Stimulated activated CD8-positive, alpha-beta memory T cell treated with anti-CD3 and anti-CD28 coated beads, Interleukin-15, amount 100 ng/mL, for 1 hour (primary cell): ENCODE measurements at regions not wholly inside any gene's neighbourhood (a gene's known extent, or its start where the extent isn't known, plus 50 kb on each side); places are given as distances from the start of the nearest gene placed in this dataset.
"Not testable (repeated sequence)": the region's sequence is repeated elsewhere in the genome, so short reads cannot be mapped to it uniquely, and the experiment has no call there.

Source experiments
- DNase-seq: peaks from one replicate; pipeline ENCODE4 v3.0.0-alpha.2; 2020; ENCODE audit warnings: low read depth

DNA sequence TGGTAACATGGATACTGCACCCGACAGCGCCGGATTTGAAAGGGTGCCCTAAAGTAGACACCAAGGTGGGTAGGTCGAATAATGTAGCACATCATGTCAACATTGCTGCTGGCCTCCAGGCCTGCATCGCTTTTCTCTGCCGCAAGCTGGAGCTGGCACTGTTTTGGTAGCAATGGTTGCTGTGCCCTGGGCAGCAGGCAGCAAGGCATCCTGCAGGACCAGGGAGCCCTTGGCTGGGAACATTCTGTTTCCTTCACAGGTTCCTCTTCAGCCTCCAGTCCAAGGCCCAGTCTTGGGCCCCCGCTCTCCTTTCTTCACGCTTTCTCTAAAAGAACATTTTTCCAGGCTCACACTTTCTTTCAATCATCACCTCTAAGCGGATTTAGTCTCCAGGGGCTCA is 365.8 kb upstream of the JARID2 start:
- no peak for DNase-seq

DNA sequence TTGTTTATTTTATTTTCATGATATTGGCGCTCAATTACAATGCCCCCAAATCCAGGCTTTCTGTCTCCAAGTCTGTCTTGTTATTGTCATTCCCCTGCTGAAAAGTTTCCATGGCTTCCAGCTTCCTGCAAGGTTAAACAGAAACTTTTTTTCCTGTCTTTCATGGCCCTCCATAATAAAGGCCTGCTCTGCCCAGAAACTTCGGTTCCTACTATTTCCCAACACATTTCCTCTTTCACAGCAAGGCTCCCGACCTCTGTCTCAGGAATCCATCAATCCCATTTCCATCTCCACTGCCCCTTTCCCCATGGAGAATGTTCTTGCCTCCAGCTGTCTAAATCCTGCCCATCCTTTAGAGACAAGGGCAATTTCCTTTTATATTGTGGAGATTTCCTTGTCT is 365.2 kb upstream of the JARID2 start:
- DNase-seq: no peak

DNA sequence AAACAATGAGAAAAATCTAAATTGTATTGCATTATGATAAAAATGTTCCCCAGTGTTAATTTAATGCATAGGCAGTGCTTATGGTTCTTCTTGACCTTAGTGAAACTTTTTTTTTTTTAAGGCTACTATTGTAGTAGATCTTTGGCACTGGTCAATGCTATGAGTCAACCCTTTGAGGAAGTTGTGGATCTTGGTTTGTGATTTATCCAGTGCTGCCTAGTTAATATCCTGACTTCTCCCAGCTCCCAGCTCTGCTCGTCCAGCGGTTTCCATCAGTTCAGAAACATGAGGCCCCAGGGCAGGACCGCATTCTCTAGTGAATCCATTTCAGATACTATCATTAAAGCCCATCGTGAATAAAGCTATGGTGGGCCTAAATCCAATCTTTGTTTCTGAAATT is 364.5 kb upstream of the JARID2 start:
- DNase-seq: no peak

DNA sequence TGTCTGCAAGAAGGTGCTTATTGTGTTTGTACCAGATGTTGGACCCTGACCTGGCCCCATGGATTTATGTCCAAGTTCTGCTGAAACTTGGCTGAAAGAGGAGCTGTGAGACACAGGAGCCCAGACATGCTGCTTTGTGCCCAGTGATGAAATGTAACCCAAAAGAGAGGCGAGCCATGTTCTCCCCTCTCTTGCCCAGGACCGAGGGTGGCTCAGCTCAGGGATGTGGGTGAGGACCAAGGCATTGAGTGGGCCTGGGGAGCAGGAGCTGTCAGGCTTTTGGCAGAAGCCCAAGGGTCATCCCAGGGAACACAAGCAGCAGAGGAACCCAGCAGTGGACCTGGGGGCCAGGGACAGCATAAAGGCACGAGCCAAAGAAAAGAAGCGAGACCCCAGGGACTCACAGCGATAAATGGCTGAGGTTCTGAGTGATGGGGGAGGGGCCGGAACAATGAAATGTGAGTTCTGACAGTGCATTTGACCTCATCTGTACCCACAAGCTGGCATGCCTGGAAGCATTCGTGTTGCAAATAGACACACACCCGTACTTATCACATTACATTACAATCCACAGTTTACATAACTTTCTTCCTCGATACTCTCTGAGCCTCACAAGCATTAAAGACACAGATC is 363.4 kb upstream of the JARID2 start:
- no peak for DNase-seq

DNA sequence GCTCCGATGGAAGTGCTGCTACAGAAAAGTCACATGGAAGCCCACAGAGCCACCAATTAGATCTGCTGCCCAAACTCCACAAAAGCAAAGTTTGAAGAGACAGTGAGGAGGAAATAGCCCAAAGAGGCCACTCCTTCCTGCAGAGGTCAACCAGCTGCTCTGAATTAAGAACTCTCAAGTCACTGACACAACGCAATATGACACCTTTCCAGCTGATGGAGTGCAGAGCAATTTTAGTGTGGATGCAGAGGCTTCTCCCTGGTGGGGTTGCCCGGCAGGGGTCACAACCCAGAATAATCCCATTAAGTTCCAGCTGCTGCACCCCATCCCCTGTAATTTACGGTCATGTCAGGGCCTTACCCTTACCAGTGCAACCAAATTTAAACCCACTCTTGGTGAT is 361.9 kb upstream of the JARID2 start:
- no peak for DNase-seq

DNA sequence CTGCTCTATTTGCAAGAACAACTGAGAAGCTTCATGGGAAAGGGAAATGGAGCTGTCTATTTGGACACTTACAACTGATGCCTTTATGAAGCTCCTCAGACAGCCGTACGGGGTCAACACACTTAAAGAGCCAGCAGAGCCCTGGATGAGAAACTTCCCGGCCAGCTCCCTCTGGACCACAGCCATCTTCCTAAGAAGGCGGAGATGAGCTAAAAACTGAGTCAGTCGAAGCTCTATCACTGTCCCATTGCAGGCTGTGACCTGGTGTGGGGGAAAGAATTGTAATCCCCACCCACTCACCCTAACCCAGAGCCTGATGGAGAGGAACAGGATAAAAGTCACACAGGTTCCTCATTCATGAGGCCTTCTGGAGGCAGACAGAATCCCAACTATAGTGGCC is 360.4 kb upstream of the JARID2 start:
- DNase-seq: no peak

DNA sequence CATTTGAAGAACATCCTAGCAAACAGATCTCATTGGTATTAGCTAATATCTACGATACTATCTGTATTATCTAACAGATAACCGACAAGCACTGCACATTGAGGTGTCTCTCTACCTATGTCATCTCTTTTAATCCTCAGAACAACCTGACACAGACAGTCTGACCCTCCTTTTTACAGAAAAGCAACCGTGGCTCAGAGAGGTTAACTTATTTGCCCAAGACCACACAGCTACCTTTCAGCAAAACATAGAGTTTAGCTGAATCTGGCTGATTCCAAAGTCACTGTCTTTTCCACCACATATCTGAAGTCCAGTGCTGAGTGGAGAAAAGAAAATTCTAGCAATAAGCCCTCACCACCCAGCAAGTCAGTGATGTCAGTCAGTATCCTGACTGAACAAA is 358.7 kb upstream of the JARID2 start:
- DNase-seq: no peak

DNA sequence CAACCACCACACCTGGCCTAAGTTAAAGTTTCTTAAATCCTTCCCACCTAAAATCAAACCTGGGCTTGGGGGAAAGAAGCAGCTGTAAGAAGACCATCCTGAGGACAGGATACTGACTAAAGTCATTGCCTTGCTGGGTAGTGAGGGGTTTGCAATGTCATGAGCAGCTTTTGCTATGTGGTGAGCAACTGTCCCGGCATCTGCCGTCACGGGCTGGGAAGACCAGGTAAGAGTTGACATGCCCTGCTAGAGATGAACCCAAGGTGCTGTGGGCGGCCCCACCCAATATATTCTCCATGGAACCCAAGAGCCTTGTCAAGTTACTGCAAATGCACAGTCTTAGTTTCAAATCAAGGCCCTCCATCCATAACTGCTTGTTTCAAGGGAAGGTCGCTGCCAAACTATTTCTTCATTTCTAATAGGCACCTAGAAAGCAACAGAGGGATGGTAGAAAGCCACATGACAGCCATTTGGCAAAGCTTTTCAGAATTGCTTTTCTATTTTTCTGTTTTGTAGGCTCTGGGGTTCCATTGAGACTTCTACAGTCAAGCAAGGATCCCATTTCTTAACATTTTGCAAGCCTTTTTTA is 357.8 kb upstream of the JARID2 start:
- DNase-seq: no peak

DNA sequence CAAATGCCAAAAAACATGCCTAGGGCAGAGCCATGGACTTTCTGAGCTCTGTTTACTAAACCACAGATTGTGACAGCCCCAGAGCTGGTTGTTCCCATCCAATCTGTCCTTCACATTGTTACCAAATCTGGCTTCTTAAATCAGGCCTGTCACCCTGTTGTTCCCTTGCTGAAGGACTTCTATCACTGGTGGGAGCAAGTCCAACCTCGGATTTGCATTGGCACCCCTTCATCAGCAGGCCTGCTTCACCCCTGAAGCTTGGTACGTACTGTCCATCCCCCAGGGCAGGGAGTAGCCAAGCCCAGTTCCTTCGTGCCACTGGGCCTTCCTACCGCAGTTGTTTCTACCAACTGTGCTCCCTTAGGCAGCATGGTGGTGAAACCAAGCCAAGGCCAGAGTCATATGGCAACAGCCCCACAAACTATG is 357.3 kb upstream of the JARID2 start:
- no peak for DNase-seq

DNA sequence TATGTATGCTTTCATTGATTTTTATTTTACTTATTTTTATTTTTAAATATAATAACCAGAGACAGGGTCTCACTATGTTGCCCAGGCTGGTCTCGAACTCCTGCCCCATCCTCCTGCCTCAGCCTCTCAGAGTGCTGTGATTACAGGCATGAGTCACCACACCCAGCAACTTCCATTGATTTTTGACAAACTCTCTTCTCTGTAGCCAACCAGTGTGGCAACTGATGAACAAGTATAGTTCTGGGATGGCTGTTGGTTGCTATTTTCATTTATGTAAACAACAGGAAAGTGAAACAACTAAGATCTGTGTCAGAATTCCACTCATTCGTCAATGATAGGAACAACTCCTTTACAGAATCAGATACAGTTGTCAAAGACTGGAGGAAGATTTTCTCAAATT is 356.7 kb upstream of the JARID2 start:
- no peak for DNase-seq

DNA sequence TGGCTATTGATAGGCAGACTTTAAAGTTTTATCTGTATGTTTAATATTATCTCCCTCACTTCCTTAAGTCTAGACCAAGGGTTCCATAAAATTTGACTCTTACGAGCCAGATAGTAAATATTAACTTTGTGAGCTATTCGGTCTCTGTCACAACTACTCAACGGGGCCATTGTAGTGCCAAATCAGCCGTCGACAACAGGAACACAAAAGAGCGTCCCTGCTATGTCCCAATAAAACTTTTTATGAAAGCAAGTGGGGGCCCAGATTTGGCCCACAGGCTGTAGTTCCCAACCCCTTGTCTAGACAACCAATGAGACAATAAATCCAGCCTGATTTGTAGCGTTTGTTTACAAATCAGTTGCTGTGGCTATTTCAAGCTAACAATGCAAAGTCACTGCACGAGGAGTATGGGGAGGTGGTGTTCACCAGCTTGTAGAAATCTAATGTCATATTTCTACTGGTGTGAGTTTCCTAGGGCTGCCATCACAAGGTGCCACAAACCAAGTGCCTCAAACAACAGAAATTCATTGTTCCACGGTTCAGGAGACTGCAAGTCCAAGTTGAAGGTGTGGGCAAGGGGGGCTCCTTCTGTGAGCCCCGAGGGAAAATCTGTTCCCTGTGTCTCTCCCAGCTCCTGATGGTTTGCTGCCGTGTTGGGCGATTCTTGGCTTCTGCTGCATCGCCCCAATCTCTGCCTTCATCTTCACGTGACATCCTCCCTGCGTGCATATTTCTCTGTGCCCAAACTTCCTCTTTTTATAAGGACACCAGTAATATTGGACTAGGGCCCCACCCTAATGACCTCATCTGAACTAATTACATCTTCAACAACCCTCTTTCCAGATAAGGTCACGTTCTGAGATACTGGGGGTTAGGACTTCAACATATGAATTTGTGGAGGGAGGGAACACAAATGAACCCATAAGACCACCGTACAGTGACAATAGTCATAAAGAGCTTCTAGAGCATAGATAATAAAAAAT is 356.0 kb upstream of the JARID2 start:
- no peak for DNase-seq

DNA sequence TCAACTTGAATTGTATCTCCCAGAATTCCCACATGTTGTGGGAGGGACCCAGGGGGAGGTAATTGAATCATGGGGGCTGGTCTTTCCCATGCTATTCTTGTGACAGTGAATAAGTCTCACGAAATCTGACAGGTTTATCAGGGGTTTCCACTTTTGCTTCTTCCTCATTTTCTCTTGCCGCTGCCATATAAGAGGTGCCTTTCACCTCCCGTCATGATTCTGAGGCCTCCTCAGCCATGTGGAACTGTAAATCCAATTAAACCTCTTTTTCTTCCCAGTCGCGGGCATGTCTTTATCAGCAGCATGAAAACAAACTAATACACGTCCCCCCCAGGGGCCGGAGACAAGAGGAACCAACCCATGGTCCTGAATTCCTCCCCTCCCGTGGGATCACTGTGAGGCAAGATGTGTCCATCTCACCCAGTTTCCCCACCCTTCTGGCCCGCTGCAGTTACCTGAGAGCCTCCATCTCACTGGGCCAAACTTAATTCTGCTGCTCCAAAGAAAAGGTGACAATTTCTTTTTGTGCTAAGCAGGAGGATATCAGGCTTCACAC is 354.0 kb upstream of the JARID2 start:
- DNase-seq: not testable (repeated sequence)

DNA sequence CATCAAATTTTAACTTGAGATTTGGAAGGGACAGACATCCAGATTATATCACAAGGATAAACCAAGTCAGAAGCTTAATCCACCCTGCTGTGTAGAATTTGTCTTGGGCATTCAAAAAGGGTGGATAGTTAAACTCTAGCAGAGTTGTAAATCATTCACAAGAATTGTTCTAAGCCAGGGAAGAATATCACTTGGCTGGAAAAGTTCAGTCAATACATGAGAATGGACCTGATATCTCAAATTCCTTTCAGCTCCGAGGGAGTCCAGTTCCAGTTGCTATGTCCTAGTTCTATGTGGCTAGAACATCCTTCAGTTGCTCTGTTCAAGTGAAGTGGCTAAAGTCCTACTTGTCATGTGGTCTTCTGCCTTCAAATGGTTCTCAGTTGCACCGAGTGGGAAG is 351.8 kb upstream of the JARID2 start:
- DNase-seq: no peak

DNA sequence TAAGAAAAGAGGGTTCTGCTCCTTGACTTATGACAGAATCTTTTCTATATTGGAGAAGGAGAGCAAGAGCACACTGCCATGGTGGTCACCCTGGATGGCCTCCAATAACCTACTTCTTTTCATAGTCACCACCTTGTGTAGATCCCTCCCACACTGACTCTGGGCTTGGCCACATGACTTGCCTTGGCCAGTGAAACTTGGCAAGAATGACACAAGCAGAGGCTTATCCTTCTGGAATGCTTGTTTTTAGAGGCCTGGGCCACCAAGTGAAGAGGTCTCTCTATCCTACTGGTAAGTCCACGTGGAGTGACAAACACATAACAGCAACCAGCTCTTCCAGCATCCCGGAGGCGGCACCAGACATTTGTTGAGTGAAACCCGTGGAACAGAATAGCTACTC is 349.4 kb upstream of the JARID2 start:
- DNase-seq: no peak

DNA sequence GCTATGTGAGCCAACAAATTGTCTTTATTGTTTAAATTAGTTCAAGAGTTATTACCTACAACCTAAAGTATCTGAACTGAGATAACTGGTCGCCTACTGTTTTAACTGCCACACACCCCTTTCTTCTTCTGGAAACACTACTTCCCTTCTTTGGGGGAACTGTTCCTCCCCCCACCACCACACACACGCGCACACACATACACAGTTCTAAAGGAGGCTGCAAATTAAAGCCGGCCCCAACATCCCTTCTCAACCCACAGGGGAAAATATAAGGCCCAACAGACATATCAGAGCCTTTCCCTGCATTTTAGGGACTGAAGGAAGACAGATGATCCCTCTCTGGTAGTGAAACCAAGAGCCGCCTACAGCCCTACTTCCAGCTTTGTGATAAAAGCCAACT is 348.0 kb upstream of the JARID2 start:
- no peak for DNase-seq

DNA sequence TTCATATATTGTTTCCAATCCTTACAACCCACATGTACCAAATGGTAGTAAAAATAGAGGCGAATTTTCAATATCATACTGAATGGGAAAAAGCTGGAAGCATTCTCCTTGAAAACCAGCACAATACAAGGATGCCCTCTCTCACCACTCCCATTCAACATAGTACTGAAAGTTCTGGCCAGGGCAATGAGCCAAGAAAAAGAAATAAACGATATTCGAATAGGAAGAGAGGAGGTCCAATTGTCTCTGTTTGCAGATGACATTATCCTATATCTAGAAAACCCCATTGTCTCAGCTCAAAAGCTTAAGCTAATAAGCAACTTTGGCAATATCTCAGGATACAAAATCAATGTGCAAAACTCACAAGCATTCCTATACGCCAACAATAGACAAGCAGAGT is 346.4 kb upstream of the JARID2 start:
- DNase-seq: not testable (repeated sequence)

DNA sequence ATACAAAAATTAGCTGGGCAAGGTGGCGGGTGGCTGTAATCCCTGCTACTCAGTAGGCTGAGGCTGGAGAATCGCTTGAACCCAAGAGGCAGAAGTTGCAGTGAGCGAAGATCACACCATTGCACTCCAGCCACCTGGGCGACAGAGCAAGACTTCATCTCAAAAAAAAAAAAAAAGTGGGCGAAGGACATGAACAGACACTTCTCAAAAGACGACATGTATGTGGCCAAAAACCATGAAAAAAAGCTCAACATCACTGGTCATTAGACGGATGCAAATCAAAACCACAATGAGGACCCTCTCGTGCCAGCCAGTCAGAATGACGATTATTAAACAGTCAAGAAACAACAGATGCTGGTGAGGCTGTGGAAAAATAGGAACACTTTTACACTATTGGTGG is 344.9 kb upstream of the JARID2 start:
- DNase-seq: no peak

DNA sequence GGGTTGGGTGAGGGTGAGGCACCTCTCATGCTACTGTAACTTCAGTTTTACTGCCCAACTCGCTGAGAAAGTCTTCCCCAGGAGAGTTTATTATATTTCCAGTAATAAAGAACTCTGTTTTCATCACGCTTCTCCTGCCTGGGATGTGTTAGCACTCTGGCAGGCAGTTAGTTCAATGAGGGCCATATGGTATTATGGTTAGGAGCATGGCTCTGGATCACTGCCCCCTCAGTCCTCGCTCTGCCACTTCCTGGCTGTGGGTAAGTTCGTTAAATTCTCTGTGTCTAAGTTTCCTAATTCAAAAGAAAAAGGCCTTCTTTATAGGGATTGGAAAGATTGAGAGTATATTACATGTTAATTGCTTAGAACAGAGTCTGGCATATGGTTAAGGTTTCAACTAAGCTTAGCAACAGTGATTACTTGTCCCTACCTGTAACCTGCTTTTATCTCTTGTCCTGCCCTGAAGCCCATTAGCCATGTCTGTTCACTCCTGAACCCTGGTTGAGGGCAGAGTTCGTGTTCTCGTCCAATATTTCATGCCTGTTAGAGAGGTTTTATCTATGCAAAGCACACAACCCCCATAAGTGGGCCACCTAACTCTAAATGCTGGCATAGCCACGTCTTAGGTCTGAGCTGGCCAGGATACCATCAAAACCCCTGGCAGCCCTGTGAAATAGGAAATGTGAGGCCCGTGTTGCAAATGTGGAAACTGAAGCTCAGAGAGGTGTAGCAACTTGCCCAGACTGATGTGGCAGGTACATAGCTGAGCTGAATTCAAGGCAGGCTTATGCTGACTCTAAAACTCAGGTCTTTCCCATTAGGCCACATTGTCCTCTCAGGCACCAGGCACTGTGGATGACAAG is 342.5 kb upstream of the JARID2 start:
- DNase-seq: no peak

DNA sequence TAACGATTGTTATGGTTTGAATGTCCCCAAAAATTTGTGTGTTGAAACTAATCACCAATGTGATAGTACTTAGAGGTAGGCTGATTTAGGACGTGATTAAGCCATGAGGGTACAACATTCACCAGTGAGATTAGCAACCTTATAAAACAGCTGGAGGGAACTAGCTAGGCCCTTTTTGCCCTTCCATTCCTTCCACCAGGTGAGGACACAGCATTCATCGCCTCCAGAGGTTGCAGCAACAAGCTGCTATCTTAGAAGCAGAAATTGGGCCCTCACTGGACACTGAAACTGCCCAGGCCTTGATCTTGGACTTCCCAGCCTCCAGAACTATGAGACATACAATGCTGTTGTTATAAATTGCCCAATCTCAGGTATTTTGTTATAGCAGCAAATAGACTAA is 340.7 kb upstream of the JARID2 start:
- no peak for DNase-seq

DNA sequence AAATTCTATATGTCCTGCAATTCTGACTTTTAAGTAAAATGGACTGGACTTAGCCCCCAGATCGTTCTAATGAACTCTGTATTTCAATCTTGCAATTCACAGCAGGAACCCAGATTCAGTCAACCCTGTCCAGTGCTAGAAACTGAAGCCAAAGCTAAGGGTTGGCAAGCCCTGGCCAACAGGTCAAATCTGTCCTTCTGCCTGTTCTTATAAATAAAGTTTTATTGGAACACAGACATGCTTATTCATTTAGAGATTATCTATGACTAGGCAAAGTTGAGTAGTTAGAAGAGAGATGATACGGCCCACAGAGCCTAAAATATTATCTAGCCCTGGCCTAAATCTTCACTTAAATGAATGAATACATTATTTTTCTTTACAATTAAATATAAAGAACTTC is 339.2 kb upstream of the JARID2 start:
- DNase-seq: no peak

DNA sequence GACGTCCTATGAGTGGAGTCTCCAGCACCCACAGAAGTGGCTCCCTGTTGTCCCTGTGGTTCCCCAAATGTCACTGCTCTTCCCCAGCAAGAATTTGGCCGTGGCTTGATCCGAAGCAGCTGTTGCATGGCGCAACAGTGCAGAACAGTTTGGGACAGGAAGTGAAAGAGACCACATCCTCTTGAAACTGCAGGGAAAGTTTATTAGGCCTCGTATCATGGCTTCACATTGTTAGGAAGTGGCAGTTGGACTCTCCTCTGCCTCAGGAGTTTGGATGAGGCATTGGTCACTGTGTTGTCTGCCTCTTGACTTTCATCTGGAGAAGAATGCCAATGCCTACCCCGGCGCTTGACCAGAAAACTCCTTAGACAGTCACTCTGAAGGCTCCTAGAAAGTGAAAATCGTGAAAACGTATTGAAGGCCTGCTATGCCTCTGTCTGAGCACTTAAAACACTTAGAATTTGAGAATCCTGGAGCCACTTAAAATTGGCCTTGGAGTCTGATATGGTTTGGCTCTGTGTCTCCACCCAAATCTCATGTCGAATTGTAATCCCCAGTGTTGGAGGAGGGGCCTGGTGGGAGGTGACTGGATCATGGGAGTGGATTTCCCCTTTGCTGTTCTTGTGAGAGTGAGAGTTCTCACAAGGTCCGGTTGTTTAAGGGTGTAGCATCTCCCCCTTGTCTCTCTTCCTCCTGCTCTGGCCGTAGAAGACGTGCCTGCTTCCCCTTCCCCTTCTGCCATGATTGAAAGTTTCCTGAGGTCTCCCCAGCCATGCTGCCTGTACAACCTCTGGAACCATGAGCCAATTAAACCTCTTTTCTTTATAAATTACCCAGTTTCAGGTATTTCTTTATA is 334.9 kb upstream of the JARID2 start:
- no peak for DNase-seq
